ENCODE measurements at regions not wholly inside any gene's neighbourhood (a gene's known extent, or its start where the extent isn't known, plus 50 kb on each side); places are given as distances from the start of the nearest gene placed in this dataset.

GRCh38 chr12:34206061-34206785, 183.9 kb downstream of the ALG10 start:
- H3K27ac Mint-ChIP-seq = no peak overlapping the region
- DNase-seq = no peak
- peaks cover 3% of the 10 kb centered on the region for H3K9me3 Mint-ChIP-seq
- H3K4me1 Mint-ChIP-seq = no peaks in the 10 kb centered on the region
- ChIA-PET POLR2A (no interaction called here), CTCF (no interaction called here)
- H3K27me3 Mint-ChIP-seq = no peaks in the 10 kb centered on the region
- no peaks in the 10 kb centered on the region for H3K36me3 Mint-ChIP-seq (ENCODE audit: low read depth)
- no peak overlapping the region for H3K4me3 Mint-ChIP-seq

- H3K4me1 Mint-ChIP-seq = no peaks in the 10 kb centered on the region
- CTCF ChIA-PET = no interaction called here
- POLR2A ChIA-PET = no interaction called here
- no peak overlapping the region for H3K27ac Mint-ChIP-seq
- no peaks in the 10 kb centered on the region for H3K36me3 Mint-ChIP-seq (ENCODE audit: low read depth)
- peaks cover 3% of the 10 kb centered on the region for H3K9me3 Mint-ChIP-seq
- no peaks in the 10 kb centered on the region for H3K27me3 Mint-ChIP-seq
- H3K4me3 Mint-ChIP-seq = no peak overlapping the region
- DNase-seq = no peak
Measured at GRCh38 chr12:34207858-34208257, 185.6 kb downstream of the ALG10 start.

GRCh38 chr12:34208331-34209258, 186.3 kb downstream of the ALG10 start:
- no peak for DNase-seq
- ChIA-PET POLR2A (no interaction called here), CTCF (no interaction called here)
- peaks cover 3% of the 10 kb centered on the region for H3K9me3 Mint-ChIP-seq
- H3K4me3 Mint-ChIP-seq = no peak overlapping the region
- H3K4me1 Mint-ChIP-seq = no peaks in the 10 kb centered on the region
- H3K36me3 Mint-ChIP-seq (ENCODE audit: low read depth) = no peaks in the 10 kb centered on the region
- H3K27ac Mint-ChIP-seq = no peak overlapping the region
- no peaks in the 10 kb centered on the region for H3K27me3 Mint-ChIP-seq

DNA sequence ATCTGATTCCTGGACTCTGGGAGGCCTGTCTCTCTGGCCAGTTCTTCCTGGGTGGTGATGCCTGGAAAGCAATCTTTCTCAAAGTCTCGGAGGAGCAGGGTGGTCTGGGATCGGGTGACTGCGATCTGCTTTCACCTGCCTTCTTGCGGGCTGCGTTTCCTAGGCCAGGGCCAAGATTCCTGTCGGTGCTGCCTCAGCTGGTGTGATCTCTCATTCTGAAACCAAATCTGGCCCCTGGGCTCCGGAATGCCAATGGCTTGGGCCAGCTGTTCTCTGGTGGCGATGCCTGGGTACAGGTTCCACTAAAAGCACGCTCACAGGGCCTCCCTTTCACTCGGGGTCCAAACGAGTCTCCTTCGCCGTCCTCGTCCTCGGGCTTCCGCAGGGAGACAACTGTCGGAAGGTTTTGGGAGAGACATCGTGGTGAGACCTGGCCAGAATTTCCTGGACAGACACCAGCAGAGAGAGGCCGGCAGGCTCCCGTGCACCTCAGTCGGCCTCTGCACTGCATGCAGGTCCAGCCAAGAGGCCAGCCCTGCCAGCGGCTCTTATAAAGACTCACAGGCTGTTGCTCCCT, 187.1 kb downstream of the ALG10 start:
- Mint-ChIP-seq H3K27ac (no peak overlapping the region), H3K4me3 (no peak overlapping the region), H3K4me1 (no peaks in the 10 kb centered on the region), H3K27me3 (no peaks in the 10 kb centered on the region), H3K36me3 (ENCODE audit: low read depth) (no peaks in the 10 kb centered on the region), H3K9me3 (peaks cover 3% of the 10 kb centered on the region)
- no peak for DNase-seq
- CTCF ChIA-PET = no interaction called here
- POLR2A ChIA-PET = no interaction called here

- Mint-ChIP-seq H3K4me1 (no peaks in the 10 kb centered on the region), H3K27me3 (no peaks in the 10 kb centered on the region), H3K4me3 (no peak overlapping the region), H3K27ac (no peak overlapping the region), H3K36me3 (ENCODE audit: low read depth) (no peaks in the 10 kb centered on the region), H3K9me3 (peaks cover 3% of the 10 kb centered on the region)
- ChIA-PET POLR2A (no interaction called here), CTCF (interaction anchor here (0.8 kb wide), 1 partner anchor 31 kb away, joined by 5 read pairs; no protein-coding TSS in a partner anchor)
- DNase-seq = no peak
Measured at GRCh38 chr12:34210183-34210582, 187.9 kb downstream of the ALG10 start.

DNA sequence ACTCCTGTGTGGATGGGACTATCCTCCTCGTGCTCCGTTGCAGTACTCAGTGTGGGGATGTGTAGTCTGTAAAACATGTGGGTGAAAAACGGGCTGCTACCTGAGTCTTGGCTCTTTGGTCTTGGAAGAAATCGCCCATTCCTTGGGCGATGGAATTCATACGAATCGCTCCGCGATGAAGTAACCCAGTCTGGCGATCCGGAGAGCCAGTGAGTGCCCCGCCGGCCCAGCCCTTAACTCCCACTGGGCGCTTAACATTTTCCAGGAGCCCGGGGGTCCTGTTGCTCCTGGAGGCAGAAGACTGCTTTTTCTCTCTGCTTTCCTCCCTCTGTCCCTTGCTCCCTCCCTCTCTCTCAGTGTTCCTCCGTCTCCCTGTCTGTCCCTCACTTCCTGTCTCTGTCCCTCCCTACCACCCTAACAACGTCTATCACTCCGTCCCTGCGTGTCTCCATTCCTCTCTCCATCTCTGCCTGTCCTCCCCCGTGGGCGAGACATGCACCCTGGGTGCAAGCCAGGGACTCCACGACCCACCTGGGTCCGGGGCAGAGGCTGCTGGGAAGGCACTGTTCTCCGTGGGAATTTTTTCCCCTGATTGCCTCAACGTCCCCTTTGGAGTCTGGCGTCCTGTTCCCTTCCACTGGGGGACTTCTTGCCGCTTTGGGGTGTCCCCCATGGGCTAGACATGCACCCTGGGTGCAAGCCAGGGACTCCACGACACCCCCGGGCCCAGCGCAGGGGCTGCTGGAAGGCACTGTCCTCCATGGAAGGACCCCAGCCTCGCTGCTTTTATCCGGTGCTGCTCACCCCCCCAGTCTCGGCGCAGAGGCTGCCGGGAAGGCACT, 188.6 kb downstream of the ALG10 start:
- ChIA-PET CTCF (no interaction called here), POLR2A (no interaction called here)
- peaks cover 3% of the 10 kb centered on the region for H3K9me3 Mint-ChIP-seq
- no peaks in the 10 kb centered on the region for H3K27me3 Mint-ChIP-seq
- no peak for DNase-seq
- no peak overlapping the region for H3K27ac Mint-ChIP-seq
- H3K36me3 Mint-ChIP-seq (ENCODE audit: low read depth) = no peaks in the 10 kb centered on the region
- no peaks in the 10 kb centered on the region for H3K4me1 Mint-ChIP-seq
- no peak overlapping the region for H3K4me3 Mint-ChIP-seq

DNA sequence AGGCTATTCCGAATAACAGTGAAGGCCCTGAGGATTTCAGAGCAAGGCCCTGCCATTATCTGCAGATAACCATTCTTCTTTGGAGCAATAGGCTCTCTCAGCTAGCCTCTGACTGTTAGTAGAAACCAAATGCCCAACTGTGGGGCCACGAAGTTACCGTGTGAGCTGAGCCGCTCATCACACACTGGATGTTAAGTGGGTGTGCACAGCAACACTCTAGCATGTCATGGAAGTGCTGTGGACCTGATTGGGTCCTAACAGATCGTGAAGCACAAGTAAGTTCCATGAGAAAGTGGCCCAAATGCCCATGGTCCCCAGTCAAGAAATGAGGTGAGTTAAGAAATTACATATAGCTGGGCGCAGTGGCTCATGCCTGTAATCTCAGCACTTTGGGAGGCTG, 190.4 kb downstream of the ALG10 start:
- Mint-ChIP-seq H3K9me3 (peaks cover 3% of the 10 kb centered on the region), H3K36me3 (ENCODE audit: low read depth) (no peaks in the 10 kb centered on the region), H3K27ac (no peak overlapping the region), H3K4me3 (no peak overlapping the region), H3K27me3 (no peaks in the 10 kb centered on the region), H3K4me1 (peaks cover 2% of the 10 kb centered on the region)
- POLR2A ChIA-PET = interaction anchor here (0.5 kb wide), 1 partner anchor 99 kb away, joined by 3 read pairs; no protein-coding TSS in a partner anchor
- CTCF ChIA-PET = no interaction called here
- DNase-seq = no peak

DNA sequence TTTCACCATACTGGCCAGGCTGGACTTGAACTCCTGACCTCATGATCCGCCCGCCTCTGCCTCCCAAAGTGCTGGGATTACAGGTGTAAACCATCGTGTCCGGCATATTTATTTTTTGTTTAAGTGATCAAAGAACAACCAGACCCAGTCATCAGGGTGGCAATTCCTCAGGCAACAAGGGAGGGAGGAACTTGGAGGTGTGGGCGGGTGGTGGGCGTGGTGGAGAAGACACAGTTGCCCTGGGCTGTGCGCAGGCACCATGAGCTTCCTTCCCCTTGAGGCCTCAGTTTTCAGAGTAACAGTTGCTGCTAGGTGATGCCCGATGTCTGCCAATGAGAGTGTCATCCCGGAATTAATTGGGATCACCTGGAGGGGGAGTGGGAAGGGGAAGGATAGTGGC, 191.7 kb downstream of the ALG10 start:
- Mint-ChIP-seq H3K36me3 (ENCODE audit: low read depth) (no peaks in the 10 kb centered on the region), H3K4me3 (no peak overlapping the region), H3K27me3 (peaks cover 2% of the 10 kb centered on the region), H3K4me1 (peaks cover 12% of the 10 kb centered on the region), H3K9me3 (no peaks in the 10 kb centered on the region), H3K27ac (no peak overlapping the region)
- ChIA-PET CTCF (no interaction called here), POLR2A (no interaction called here)
- no peak for DNase-seq

GRCh38 chr12:34215213-34215892, 193.1 kb downstream of the ALG10 start:
- Mint-ChIP-seq H3K4me3 (no peak overlapping the region), H3K36me3 (ENCODE audit: low read depth) (no peaks in the 10 kb centered on the region), H3K27me3 (peaks cover 2% of the 10 kb centered on the region), H3K4me1 (peaks cover 14% of the 10 kb centered on the region), H3K9me3 (no peaks in the 10 kb centered on the region), H3K27ac (no peak overlapping the region)
- ChIA-PET CTCF (interaction anchor here (0.6 kb wide), 1 partner anchor 1928 kb away, joined by 4 read pairs; no protein-coding TSS in a partner anchor), POLR2A (no interaction called here)
- no peak for DNase-seq

- Mint-ChIP-seq H3K9me3 (no peaks in the 10 kb centered on the region), H3K4me1 (peaks cover 14% of the 10 kb centered on the region), H3K4me3 (no peak overlapping the region), H3K27me3 (peaks cover 2% of the 10 kb centered on the region), H3K36me3 (ENCODE audit: low read depth) (no peaks in the 10 kb centered on the region), H3K27ac (no peak overlapping the region)
- ChIA-PET CTCF (no interaction called here), POLR2A (no interaction called here)
- DNase-seq = no peak
Measured at GRCh38 chr12:34215893-34216285, 193.6 kb downstream of the ALG10 start.

DNA sequence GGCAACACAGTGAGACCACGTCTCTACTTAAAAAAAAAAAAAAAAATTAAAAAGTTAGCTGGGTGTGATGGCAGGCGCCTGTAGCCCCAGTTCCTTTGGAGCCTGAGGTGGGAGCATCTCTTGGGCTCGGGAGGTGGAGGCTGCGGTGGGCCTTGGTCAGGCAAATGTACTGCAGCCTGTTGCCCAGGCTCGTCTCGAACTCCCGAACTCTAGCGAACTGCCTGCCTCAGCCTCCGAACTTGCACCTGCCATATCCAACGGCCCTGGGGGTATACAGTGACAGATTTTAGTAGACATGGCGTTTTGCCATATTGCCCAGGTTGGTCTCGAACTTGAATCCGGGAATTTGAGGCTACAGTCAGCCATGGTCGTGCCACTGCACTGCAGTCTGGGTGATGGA, 195.4 kb downstream of the ALG10 start:
- Mint-ChIP-seq H3K27me3 (peaks cover 2% of the 10 kb centered on the region), H3K4me1 (peaks cover 14% of the 10 kb centered on the region), H3K4me3 (no peak overlapping the region), H3K36me3 (ENCODE audit: low read depth) (no peaks in the 10 kb centered on the region), H3K9me3 (no peaks in the 10 kb centered on the region), H3K27ac (no peak overlapping the region)
- no peak for DNase-seq
- CTCF ChIA-PET = interaction anchor here (0.7 kb wide), 1 partner anchor 92 kb away, joined by 3 read pairs; no protein-coding TSS in a partner anchor
- POLR2A ChIA-PET = interaction anchor here (0.6 kb wide), 1 partner anchor 510 kb away, joined by 7 read pairs; no protein-coding TSS in a partner anchor
